NB4 (cell line): ENCODE measurements at regions not wholly inside any gene's neighbourhood (a gene's known extent, or its start where the extent isn't known, plus 50 kb on each side); places are given as distances from the start of the nearest gene placed in this dataset.

ENCODE experiments used
- CTCF ChIP-seq: IDR thresholded peaks from one replicate; pipeline ENCODE4 v1.5.1; 2012; ENCODE audit warnings: low read depth, low read length
- MAX ChIP-seq: IDR thresholded peaks from 2 replicates; pipeline ENCODE4 v1.6.1; 2011; ENCODE audit warnings: low read depth, low read length
- MYC ChIP-seq: IDR thresholded peaks from 2 replicates; pipeline ENCODE4 v1.6.1; 2011; ENCODE audit warnings: low read depth, low read length
- POLR2A ChIP-seq: IDR thresholded peaks from 2 replicates; pipeline ENCODE4 v1.6.1; 2011; ENCODE audit warnings: mild to moderate bottlenecking; ENCODE audit not compliant: insufficient read length; ENCODE audit errors: extremely low read depth

GRCh38 chr7:25656581-25657026, 428.3 kb upstream of the NPVF start:
- no peak for TF ChIP-seq CTCF
- no peak for TF ChIP-seq MYC
- no peak for TF ChIP-seq POLR2A
- no peak for TF ChIP-seq MAX
